Natural killer cell (primary cell): ENCODE measurements at regions not wholly inside any gene's neighbourhood (a gene's known extent, or its start where the extent isn't known, plus 50 kb on each side); places are given as distances from the start of the nearest gene placed in this dataset.

Experiments
- ATAC-seq, 3 donors: fragments of 150-1000 bp in 2 of 3; fragments of 200-7000 bp in 1 of 3; cut with Tn5 transposase; 1 replicate in 1 of 3; 2 replicates in 2 of 3; pipeline ENCODE4 v1.10.0; 2021; ENCODE audit warnings: mild to moderate bottlenecking in 2 of 3, moderate library complexity in 2 of 3
- DNase-seq, 2 donors: peaks; one replicate each; pipeline versions ENCODE4 v3.0.0 to v3.0.0-alpha.2; 2013 to 2021; ENCODE audit warnings: mixed read lengths in 1 of 2
- H3K27ac ChIP-seq: one replicate; pipeline ENCODE4 v1.5.1; 2013; ENCODE audit warnings: mild to moderate bottlenecking, low read length
- H3K27me3 ChIP-seq: one replicate; pipeline ENCODE4 v1.6.1; 2013; ENCODE audit warnings: low read length; ENCODE audit not compliant: control insufficient read depth, insufficient read depth
- H3K36me3 ChIP-seq: one replicate; pipeline ENCODE4 v1.6.1; 2013; ENCODE audit warnings: low read length; ENCODE audit not compliant: control insufficient read depth, insufficient read depth
- H3K4me1 ChIP-seq: one replicate; pipeline ENCODE4 v1.6.1; 2013; ENCODE audit warnings: low read length; ENCODE audit not compliant: control insufficient read depth, insufficient read depth
- H3K4me3 ChIP-seq: one replicate; pipeline ENCODE4 v1.5.1; 2013; ENCODE audit warnings: low read length
- H3K9me3 ChIP-seq: one replicate; pipeline ENCODE4 v1.6.1; 2013; ENCODE audit warnings: low read length; ENCODE audit not compliant: control insufficient read depth, insufficient read depth
- H3K27ac Mint-ChIP-seq, 2 donors: one replicate each; pipeline ENCODE4 v1.8.0; 2022; ENCODE audit warnings: mild to moderate bottlenecking in 2 of 2, mixed read lengths in 2 of 2, moderate library complexity in 1 of 2
- H3K27me3 Mint-ChIP-seq, 2 donors: one replicate each; pipeline ENCODE4 v1.8.0; 2022; ENCODE audit warnings: low read depth in 2 of 2, mixed read lengths in 2 of 2
- H3K36me3 Mint-ChIP-seq: one replicate; pipeline ENCODE4 v1.8.0; 2022; ENCODE audit warnings: mixed read lengths
- H3K4me1 Mint-ChIP-seq, 2 donors: one replicate each; pipeline ENCODE4 v1.8.0; 2022; ENCODE audit warnings: mixed read lengths in 2 of 2
- H3K4me3 Mint-ChIP-seq: one replicate; pipeline ENCODE4 v1.8.0; 2022; ENCODE audit warnings: mild to moderate bottlenecking, moderate library complexity, mixed read lengths
- H3K9me3 Mint-ChIP-seq, 2 donors: one replicate each; pipeline ENCODE4 v1.8.0; 2022; ENCODE audit warnings: mixed read lengths in 2 of 2
- CTCF ChIP-seq: fragments of 200-600 bp; IDR thresholded peaks from one replicate; pipeline ENCODE4 v1.8.0; 2022; ENCODE audit warnings: antibody characterized with exemption
- WGBS: methylation state at CpG from one replicate; pipeline ENCODE4 v1.1.7; 2013; ENCODE audit warnings: missing lambda C conversion rate; ENCODE audit not compliant: insufficient coverage; 5-methylcytosine and 5-hydroxymethylcytosine counted together
- intact Hi-C: fragments of 100-400 bp; cut with micrococcal nuclease; formaldehyde crosslinking; loops from one replicate; pipeline ENCODE4 v1.14.2; 2022

DNA sequence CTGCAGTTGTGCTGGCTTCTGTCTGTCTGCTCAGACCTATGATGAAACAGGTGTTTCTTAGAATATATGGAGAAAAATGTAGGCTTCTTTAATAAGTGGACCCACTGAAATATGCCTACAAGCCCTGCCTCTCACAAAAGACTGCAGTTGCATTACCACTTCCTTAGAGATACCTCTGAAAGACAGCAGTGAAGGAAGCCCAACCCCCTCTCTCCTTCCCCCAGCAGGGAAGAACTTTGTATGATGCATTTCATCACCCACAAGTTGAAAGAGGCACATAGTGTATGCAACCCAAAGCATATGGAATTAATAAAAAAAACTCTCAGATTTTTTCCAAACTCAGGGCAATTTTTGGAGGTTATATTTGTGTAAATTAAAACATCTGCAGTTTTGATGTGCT lies 916.7 kb downstream of the TECRL start:
- no peaks in the 10 kb centered on the region for H3K9me3 ChIP-seq
- H3K4me1 ChIP-seq: no peaks in the 10 kb centered on the region
- H3K36me3 ChIP-seq: no peaks in the 10 kb centered on the region
- no peaks in the 10 kb centered on the region for H3K27me3 ChIP-seq
- H3K27ac Mint-ChIP-seq: no peak overlapping the region
- no peaks in the 10 kb centered on the region for H3K4me1 Mint-ChIP-seq
- H3K27ac ChIP-seq: no peak overlapping the region
- intact Hi-C loops: no loop called here
- H3K4me3 Mint-ChIP-seq: no peak overlapping the region
- no peaks in the 10 kb centered on the region for H3K27me3 Mint-ChIP-seq
- DNase-seq: no peak
- H3K36me3 Mint-ChIP-seq: peaks cover 13% of the 10 kb centered on the region
- ATAC-seq: no peak
- no peak for TF ChIP-seq CTCF
- H3K9me3 Mint-ChIP-seq: peaks cover 16 to 25% of the 10 kb centered on the region in 2 donors
- no peak overlapping the region for H3K4me3 ChIP-seq

GRCh38 chr4:63464393-63464792 lies 944.9 kb downstream of the TECRL start:
- no peak for TF ChIP-seq CTCF
- Mint-ChIP-seq H3K27ac (no peak overlapping the region), H3K36me3 (no peaks in the 10 kb centered on the region), H3K27me3 (no peaks in the 10 kb centered on the region), H3K9me3 (peaks cover 7 to 24% of the 10 kb centered on the region in 2 donors), H3K4me1 (no peaks in the 10 kb centered on the region), H3K4me3 (no peak overlapping the region)
- Histone ChIP-seq H3K9me3 (peaks cover 6% of the 10 kb centered on the region), H3K27me3 (no peaks in the 10 kb centered on the region), H3K27ac (no peak overlapping the region), H3K4me1 (no peaks in the 10 kb centered on the region), H3K36me3 (no peaks in the 10 kb centered on the region), H3K4me3 (no peak overlapping the region)
- 86% methylated on average over 4 of the region's 4 CpGs for WGBS
- intact Hi-C loops: no loop called here
- DNase-seq (no peak), ATAC-seq (no peak)

DNA sequence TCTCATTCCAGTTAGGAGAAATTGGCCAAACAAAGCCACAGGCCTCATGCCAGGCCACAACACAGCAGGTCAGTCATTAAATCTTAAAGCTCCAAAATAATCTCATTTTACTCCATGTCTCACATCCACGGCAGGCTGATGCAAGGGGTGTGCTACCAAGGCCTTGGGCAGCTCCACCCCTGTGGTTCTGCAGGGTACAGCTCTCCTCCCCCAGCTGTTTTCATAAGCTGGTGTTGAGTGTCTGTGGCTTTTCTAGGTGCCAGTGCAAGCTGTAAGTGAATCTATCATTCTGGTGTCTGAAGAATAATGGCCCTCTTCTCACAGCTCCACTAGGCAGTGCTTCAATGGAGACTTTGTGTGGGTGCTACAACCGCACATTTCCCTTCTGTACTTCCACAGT lies 949.2 kb downstream of the TECRL start:
- no peak overlapping the region for H3K4me3 ChIP-seq
- H3K9me3 Mint-ChIP-seq: peaks cover under 1 to 15% of the 10 kb centered on the region in 2 donors
- H3K4me1 Mint-ChIP-seq: no peaks in the 10 kb centered on the region
- H3K36me3 Mint-ChIP-seq: no peaks in the 10 kb centered on the region
- no peaks in the 10 kb centered on the region for H3K36me3 ChIP-seq
- H3K4me3 Mint-ChIP-seq: no peak overlapping the region
- no peak for TF ChIP-seq CTCF
- H3K27ac Mint-ChIP-seq: no peak overlapping the region
- no peak for DNase-seq
- H3K27me3 ChIP-seq: no peaks in the 10 kb centered on the region
- no peaks in the 10 kb centered on the region for H3K4me1 ChIP-seq
- H3K27me3 Mint-ChIP-seq: no peaks in the 10 kb centered on the region
- H3K27ac ChIP-seq: no peak overlapping the region
- no peak for ATAC-seq
- WGBS: 79% methylated on average over 2 of the region's 2 CpGs
- intact Hi-C loops: no loop called here
- H3K9me3 ChIP-seq: peaks cover 6% of the 10 kb centered on the region

GRCh38 chr4:63459329-63459728 lies 949.9 kb downstream of the TECRL start:
- no peaks in the 10 kb centered on the region for H3K4me1 ChIP-seq
- no peaks in the 10 kb centered on the region for H3K36me3 ChIP-seq
- H3K27ac ChIP-seq: no peak overlapping the region
- peaks cover 6% of the 10 kb centered on the region for H3K9me3 ChIP-seq
- ATAC-seq (no peak), DNase-seq (no peak)
- H3K27me3 Mint-ChIP-seq: no peaks in the 10 kb centered on the region
- no peak overlapping the region for H3K27ac Mint-ChIP-seq
- H3K9me3 Mint-ChIP-seq: peaks cover 0 to 17% of the 10 kb centered on the region in 2 donors
- no peaks in the 10 kb centered on the region for H3K36me3 Mint-ChIP-seq
- WGBS: 50% methylated on average over 2 of the region's 2 CpGs
- H3K4me1 Mint-ChIP-seq: no peaks in the 10 kb centered on the region
- H3K27me3 ChIP-seq: no peaks in the 10 kb centered on the region
- H3K4me3 ChIP-seq: no peak overlapping the region
- intact Hi-C loops: no loop called here
- TF ChIP-seq CTCF: no peak
- H3K4me3 Mint-ChIP-seq: no peak overlapping the region
